IMR-90 (cell line): ENCODE measurements at regions not wholly inside any gene's neighbourhood (a gene's known extent, or its start where the extent isn't known, plus 50 kb on each side); places are given as distances from the start of the nearest gene placed in this dataset.

ENCODE experiments used
- ATAC-seq: fragments of 200-7000 bp; cut with Tn5 transposase; 2 replicates; pipeline ENCODE4 v1.9.1; 2020; ENCODE audit warnings: low read depth, mild to moderate bottlenecking, moderate library complexity
- BruUV-seq: library from RNA; stranded (reverse); fragments of 400-500 nt; replicated peaks from 2 replicates; lab custom pipeline; 2021; lab: Mats Ljungman, UMichigan
- CTCF ChIA-PET: fragments of 300-600 bp; formaldehyde crosslinking; extraction: SDS; loops from one replicate; lab custom pipeline; 2021; ENCODE audit warnings: antibody characterized with exemption; lab: Yijun Ruan, JAX
- POLR2A ChIA-PET: fragments of 300-600 bp; sonication (Branson Sonifier 250); formaldehyde crosslinking; loops from one replicate; lab custom pipeline; 2022; ENCODE audit warnings: antibody characterized with exemption; ENCODE audit not compliant: unreplicated experiment; lab: Charles Lee
- DNase-seq: peaks from one replicate; pipeline ENCODE4 v3.0.0; 2013
- H2AFZ ChIP-seq: replicated peaks from 2 replicates; pipeline ENCODE3; 2013; ENCODE audit warnings: low read length, mild to moderate bottlenecking; ENCODE audit not compliant: poor library complexity
- H2AK5ac ChIP-seq: 2 replicates; pipeline ENCODE4 v1.6.1; 2013; ENCODE audit warnings: low read depth, low read length, inconsistent platforms
- H2AK9ac ChIP-seq: replicated peaks from 2 replicates; pipeline ENCODE3; 2013; ENCODE audit warnings: mild to moderate bottlenecking, low read depth, low read length, moderate library complexity; ENCODE audit not compliant: poor library complexity
- H2BK120ac ChIP-seq: 2 replicates; pipeline ENCODE4 v1.6.1; 2013; ENCODE audit warnings: low read depth, low read length, inconsistent platforms
- H2BK15ac ChIP-seq: 3 replicates; pipeline ENCODE4 v1.6.1; 2013; ENCODE audit warnings: low read depth, low read length, inconsistent platforms
- H2BK20ac ChIP-seq: 2 replicates; pipeline ENCODE4 v1.6.1; 2013; ENCODE audit warnings: low read depth, mild to moderate bottlenecking, inconsistent platforms, low read length, moderate library complexity
- H2BK5ac ChIP-seq: 2 replicates; pipeline ENCODE4 v1.6.1; 2013; ENCODE audit warnings: mild to moderate bottlenecking, low read depth, low read length, inconsistent platforms; ENCODE audit not compliant: poor library complexity, severe bottlenecking
- H3K14ac ChIP-seq: replicated peaks from 2 replicates; pipeline ENCODE4 v1.6.1; 2013; ENCODE audit warnings: low read depth, low read length, inconsistent platforms
- H3K18ac ChIP-seq: 2 replicates; pipeline ENCODE4 v1.6.1; 2013; ENCODE audit warnings: low read depth, low read length, control low read depth
- H3K23ac ChIP-seq: 2 replicates; pipeline ENCODE4 v1.6.1; 2013; ENCODE audit warnings: low read depth, low read length, inconsistent platforms
- H3K27ac ChIP-seq: 2 replicates; pipeline ENCODE4 v1.5.1; 2013; ENCODE audit warnings: mild to moderate bottlenecking, control low read depth, low read length; ENCODE audit not compliant: insufficient read depth
- H3K27me3 ChIP-seq: 2 replicates; pipeline ENCODE4 v1.6.1; 2013; ENCODE audit warnings: low read length; ENCODE audit not compliant: control insufficient read depth, insufficient read depth
- H3K36me3 ChIP-seq: 2 replicates; pipeline ENCODE4 v1.6.1; 2013; ENCODE audit warnings: low read length, mixed read lengths; ENCODE audit not compliant: control insufficient read depth, insufficient read depth
- H3K4ac ChIP-seq: 2 replicates; pipeline ENCODE4 v1.6.1; 2013; ENCODE audit warnings: low read depth, low read length, inconsistent platforms
- H3K4me1 ChIP-seq: 2 replicates; pipeline ENCODE4 v1.6.1; 2013; ENCODE audit warnings: low read length, mixed read lengths; ENCODE audit not compliant: control insufficient read depth, insufficient read depth
- H3K4me2 ChIP-seq: 2 replicates; pipeline ENCODE4 v1.6.1; 2013; ENCODE audit warnings: low read depth, mild to moderate bottlenecking, control low read depth, low read length, moderate library complexity
- H3K4me3 ChIP-seq: 2 replicates; pipeline ENCODE4 v1.5.1; 2013; ENCODE audit warnings: low read depth, mild to moderate bottlenecking, control low read depth, low read length, moderate library complexity; ENCODE audit not compliant: insufficient read depth
- H3K56ac ChIP-seq: 2 replicates; pipeline ENCODE4 v1.6.1; 2013; ENCODE audit warnings: low read length, inconsistent platforms; ENCODE audit not compliant: insufficient read depth; ENCODE audit errors: extremely low read depth
- H3K79me1 ChIP-seq, 2 experiments: 2 replicates each; pipeline ENCODE4 v1.6.1; 2013; ENCODE audit warnings: low read length in 2 of 2, inconsistent platforms in 1 of 2, low read depth in 1 of 2
- H3K9ac ChIP-seq: 2 replicates; pipeline ENCODE4 v1.6.1; 2013; ENCODE audit warnings: low read depth, low read length, control low read depth
- H3K9me1 ChIP-seq: 2 replicates; pipeline ENCODE4 v1.6.1; 2013; ENCODE audit warnings: low read length, inconsistent platforms; ENCODE audit not compliant: insufficient read depth
- H3K9me3 ChIP-seq: 2 replicates; pipeline ENCODE4 v1.6.1; 2013; ENCODE audit warnings: low read length; ENCODE audit not compliant: control insufficient read depth, insufficient read depth
- H4K20me1 ChIP-seq: 2 replicates; pipeline ENCODE4 v1.6.1; 2013; ENCODE audit warnings: low read length, inconsistent platforms; ENCODE audit not compliant: insufficient read depth
- H4K5ac ChIP-seq: 2 replicates; pipeline ENCODE4 v1.6.1; 2013; ENCODE audit warnings: mild to moderate bottlenecking, low read depth, low read length, control low read depth
- H4K8ac ChIP-seq, 2 experiments: 2 replicates each; pipeline ENCODE4 v1.6.1; 2013; ENCODE audit warnings: low read depth in 2 of 2, low read length in 2 of 2, control low read depth in 1 of 2, inconsistent platforms in 1 of 2
- H4K91ac ChIP-seq: 2 replicates; pipeline ENCODE4 v1.6.1; 2013; ENCODE audit warnings: low read depth, low read length, inconsistent platforms; ENCODE audit not compliant: insufficient read depth
- BHLHE40 ChIP-seq: fragments of 150-350 bp; IDR thresholded peaks from 2 replicates; pipeline ENCODE4 v1.6.1; 2016; ENCODE audit warnings: mild to moderate bottlenecking, low read depth, low read length
- CEBPB ChIP-seq: IDR thresholded peaks from 2 replicates; pipeline ENCODE4 v1.6.1; 2012; ENCODE audit warnings: low read depth, low read length, improper control_type of control experiment
- CHD1 ChIP-seq: IDR thresholded peaks from 2 replicates; pipeline ENCODE4 v1.6.1; 2012; ENCODE audit warnings: low read depth, low read length, improper control_type of control experiment
- CTCF ChIP-seq: conservative IDR thresholded peaks from 2 replicates; pipeline ENCODE4 v1.5.1; 2012; ENCODE audit warnings: mild to moderate bottlenecking, low read depth, low read length, improper control_type of control experiment
- ELK1 ChIP-seq: fragments of 150-350 bp; IDR thresholded peaks from 2 replicates; pipeline ENCODE4 v1.6.1; 2016; ENCODE audit warnings: low read depth, mild to moderate bottlenecking, low read length, moderate library complexity, borderline replicate concordance
- FOS ChIP-seq: fragments of 150-350 bp; IDR thresholded peaks from 2 replicates; pipeline ENCODE4 v1.6.1; 2016; ENCODE audit warnings: low read depth, low read length
- MAFK ChIP-seq: IDR thresholded peaks from 2 replicates; pipeline ENCODE4 v1.6.1; 2012; ENCODE audit warnings: low read depth, low read length, improper control_type of control experiment
- MXI1 ChIP-seq: IDR thresholded peaks from 2 replicates; pipeline ENCODE4 v1.6.1; 2012; ENCODE audit warnings: low read depth, mild to moderate bottlenecking, low read length, moderate library complexity, borderline replicate concordance
- POLR2A ChIP-seq: IDR thresholded peaks from 2 replicates; pipeline ENCODE4 v1.6.1; 2012; ENCODE audit warnings: mild to moderate bottlenecking, low read depth, low read length
- WGBS, 2 experiments: methylation state at CpG; one replicate each; pipeline versions ENCODE4 v1.1.5 to v1.1.7; 2013; ENCODE audit warnings: missing lambda C conversion rate in 2 of 2; ENCODE audit not compliant: insufficient read length in 1 of 2; ENCODE audit errors: extremely low coverage in 2 of 2; 5-methylcytosine and 5-hydroxymethylcytosine counted together
- dilution Hi-C: fragments of 300-500 bp; cut with HindIII; formaldehyde crosslinking; loops from one replicate; pipeline ENCODE4 v1.14.3; 2018; ENCODE audit warnings: low sequenced_read_pairs; ENCODE audit not compliant: unreplicated experiment
- in situ Hi-C: fragments of 300-500 bp; cut with MboI; formaldehyde crosslinking; loops from 3 replicates; pipeline ENCODE4 v1.14.3; 2019; ENCODE audit warnings: low sequenced_read_pairs, inconsistent platforms, mixed read lengths
- intact Hi-C: fragments of 100-400 bp; cut with micrococcal nuclease; formaldehyde crosslinking; loops from 2 replicates; pipeline ENCODE4 v1.10.0; 2022

- Histone ChIP-seq H2BK15ac (no peak overlapping the region), H3K27me3 (no peaks in the 10 kb centered on the region), H3K4me3 (no peak overlapping the region), H3K23ac (no peak overlapping the region), H2BK120ac (no peak overlapping the region), H2AFZ (no peak overlapping the region), H3K14ac (no peak overlapping the region), H3K56ac (no peak overlapping the region), H2BK5ac (no peak overlapping the region), H4K91ac (no peak overlapping the region), H3K9me1 (no peaks in the 10 kb centered on the region), H3K4me1 (no peaks in the 10 kb centered on the region), H2AK5ac (no peak overlapping the region), H2BK20ac (no peak overlapping the region), H4K20me1 (no peaks in the 10 kb centered on the region), H4K5ac (no peak overlapping the region), H3K4ac (no peak overlapping the region), H3K79me1 (no peaks in the 10 kb centered on the region), H4K8ac (no peak overlapping the region), H3K36me3 (no peaks in the 10 kb centered on the region), H3K4me2 (no peak overlapping the region), H3K18ac (no peak overlapping the region), H3K27ac (no peak overlapping the region), H2AK9ac (no peak overlapping the region), H3K9ac (no peak overlapping the region), H3K9me3 (no peaks in the 10 kb centered on the region)
- POLR2A ChIA-PET, result no interaction called here
- intact Hi-C loops, result no loop called here
- dilution Hi-C loops, result no loop called here
- BruUV-seq, result no TSS peak
- ATAC-seq, result no peak
- CTCF ChIA-PET, result interaction anchor here (0.6 kb wide), 1 partner anchor 1024 kb away, joined by 3 read pairs; the partner anchor contains the start of gene SPAG17
- no CpG with 5 or more reads among the region's 5 CpGs for WGBS, 2 experiments
- DNase-seq, result no peak
- in situ Hi-C loops, result no loop called here
- no peak for TF ChIP-seq CTCF
- TF ChIP-seq MAFK, result no peak
- TF ChIP-seq BHLHE40, result no peak
- TF ChIP-seq POLR2A, result no peak
- TF ChIP-seq FOS, result no peak
- TF ChIP-seq ELK1, result no peak
- TF ChIP-seq CEBPB, result no peak
- TF ChIP-seq CHD1, result no peak
- TF ChIP-seq MXI1, result no peak
Measured at GRCh38 chr1:119209061-119209460, 68.6 kb upstream of the WARS2 start.
